ENCODE measurements at regions not wholly inside any gene's neighbourhood (a gene's known extent, or its start where the extent isn't known, plus 50 kb on each side); places are given as distances from the start of the nearest gene placed in this dataset.

DNA sequence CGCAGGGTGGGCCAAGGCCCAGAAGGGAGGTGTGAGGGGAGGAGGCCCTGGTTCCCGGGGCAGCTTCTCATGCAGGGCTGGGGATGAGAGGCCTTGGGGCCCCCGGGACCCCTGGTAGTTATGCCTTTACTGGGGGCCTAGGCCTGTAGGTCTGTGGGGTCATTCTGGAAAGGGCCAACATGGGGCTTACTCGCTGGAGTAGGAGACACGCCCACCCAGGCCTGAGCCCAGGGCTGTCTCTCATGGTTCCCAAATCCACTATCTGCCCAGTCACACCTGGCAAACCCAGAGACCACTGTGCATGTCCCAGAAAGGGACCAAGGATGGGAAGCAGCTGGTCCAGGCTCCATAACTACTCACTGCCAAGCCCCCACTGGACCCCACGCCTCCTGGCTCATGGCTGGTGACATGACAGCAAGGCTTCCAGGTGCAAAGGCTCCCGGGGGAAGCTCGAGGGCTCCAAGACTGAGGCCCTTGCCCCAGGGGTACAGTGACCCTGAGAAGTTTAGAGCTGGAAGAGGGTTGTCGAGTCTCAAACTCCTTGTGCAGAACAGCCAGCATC lies 64.2 kb upstream of the ATP12A start:
- TF ChIP-seq, protein P1, sequence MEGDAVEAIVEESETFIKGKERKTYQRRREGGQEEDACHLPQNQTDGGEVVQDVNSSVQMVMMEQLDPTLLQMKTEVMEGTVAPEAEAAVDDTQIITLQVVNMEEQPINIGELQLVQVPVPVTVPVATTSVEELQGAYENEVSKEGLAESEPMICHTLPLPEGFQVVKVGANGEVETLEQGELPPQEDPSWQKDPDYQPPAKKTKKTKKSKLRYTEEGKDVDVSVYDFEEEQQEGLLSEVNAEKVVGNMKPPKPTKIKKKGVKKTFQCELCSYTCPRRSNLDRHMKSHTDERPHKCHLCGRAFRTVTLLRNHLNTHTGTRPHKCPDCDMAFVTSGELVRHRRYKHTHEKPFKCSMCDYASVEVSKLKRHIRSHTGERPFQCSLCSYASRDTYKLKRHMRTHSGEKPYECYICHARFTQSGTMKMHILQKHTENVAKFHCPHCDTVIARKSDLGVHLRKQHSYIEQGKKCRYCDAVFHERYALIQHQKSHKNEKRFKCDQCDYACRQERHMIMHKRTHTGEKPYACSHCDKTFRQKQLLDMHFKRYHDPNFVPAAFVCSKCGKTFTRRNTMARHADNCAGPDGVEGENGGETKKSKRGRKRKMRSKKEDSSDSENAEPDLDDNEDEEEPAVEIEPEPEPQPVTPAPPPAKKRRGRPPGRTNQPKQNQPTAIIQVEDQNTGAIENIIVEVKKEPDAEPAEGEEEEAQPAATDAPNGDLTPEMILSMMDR (IDR thresholded peaks at IDR 0.05) = no peak
- TF ChIP-seq POLR2AphosphoS5 (IDR thresholded peaks at IDR 0.05; ENCODE audit: low read depth, low read length) (no peak), GABPA (IDR thresholded peaks at IDR 0.05; ENCODE audit: low read depth) (no peak), MEF2A (IDR thresholded peaks at IDR 0.05; ENCODE audit: borderline replicate concordance, low read depth) (no peak), TCF12 (IDR thresholded peaks at IDR 0.05) (no peak), CHD2 (IDR thresholded peaks at IDR 0.05; ENCODE audit: low read length, partially characterized antibody) (no peak), NFIC (IDR thresholded peaks at IDR 0.05; ENCODE audit: borderline replicate concordance) (no peak), MXI1 (IDR thresholded peaks at IDR 0.05; ENCODE audit: low read depth, low read length) (no peak), SIN3A (IDR thresholded peaks at IDR 0.05; ENCODE audit: borderline replicate concordance, low read depth, low read length) (no peak), FOXJ3 (CRISPR knock-in tag; IDR thresholded peaks at IDR 0.05) (no peak)
- TF ChIP-seq, protein P2, sequence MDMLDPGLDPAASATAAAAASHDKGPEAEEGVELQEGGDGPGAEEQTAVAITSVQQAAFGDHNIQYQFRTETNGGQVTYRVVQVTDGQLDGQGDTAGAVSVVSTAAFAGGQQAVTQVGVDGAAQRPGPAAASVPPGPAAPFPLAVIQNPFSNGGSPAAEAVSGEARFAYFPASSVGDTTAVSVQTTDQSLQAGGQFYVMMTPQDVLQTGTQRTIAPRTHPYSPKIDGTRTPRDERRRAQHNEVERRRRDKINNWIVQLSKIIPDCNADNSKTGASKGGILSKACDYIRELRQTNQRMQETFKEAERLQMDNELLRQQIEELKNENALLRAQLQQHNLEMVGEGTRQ (IDR thresholded peaks at IDR 0.05; ENCODE audit: borderline replicate concordance, low read depth, low read length) = no peak
- TF ChIP-seq, protein P3, sequence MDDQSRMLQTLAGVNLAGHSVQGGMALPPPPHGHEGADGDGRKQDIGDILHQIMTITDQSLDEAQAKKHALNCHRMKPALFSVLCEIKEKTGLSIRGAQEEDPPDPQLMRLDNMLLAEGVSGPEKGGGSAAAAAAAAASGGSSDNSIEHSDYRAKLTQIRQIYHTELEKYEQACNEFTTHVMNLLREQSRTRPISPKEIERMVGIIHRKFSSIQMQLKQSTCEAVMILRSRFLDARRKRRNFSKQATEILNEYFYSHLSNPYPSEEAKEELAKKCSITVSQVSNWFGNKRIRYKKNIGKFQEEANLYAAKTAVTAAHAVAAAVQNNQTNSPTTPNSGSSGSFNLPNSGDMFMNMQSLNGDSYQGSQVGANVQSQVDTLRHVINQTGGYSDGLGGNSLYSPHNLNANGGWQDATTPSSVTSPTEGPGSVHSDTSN (IDR thresholded peaks at IDR 0.05) = no peak
